Astrocyte (in vitro differentiated cells and primary cell): ENCODE measurements at regions not wholly inside any gene's neighbourhood (a gene's known extent, or its start where the extent isn't known, plus 50 kb on each side); places are given as distances from the start of the nearest gene placed in this dataset.

ENCODE experiments used
- DNase-seq: peaks from one replicate; pipeline ENCODE4 v3.0.0-alpha.2; 2010; ENCODE audit warnings: low read depth
- FAIRE-seq: peaks from 2 replicates; lab custom pipeline; 2011; peaks lifted over from hg19 to GRCh38; lab: Jason Lieb, UNC
- H2AFZ ChIP-seq: 2 replicates; pipeline ENCODE4 v1.6.0; 2012; ENCODE audit warnings: low read depth, low read length, inconsistent platforms
- H3K27ac ChIP-seq: 2 replicates; pipeline ENCODE4 v1.5.1; 2011; ENCODE audit warnings: low read depth, low read length, inconsistent platforms
- H3K27me3 ChIP-seq: 2 replicates; pipeline ENCODE4 v1.6.0; 2011; ENCODE audit warnings: low read length, inconsistent platforms; ENCODE audit not compliant: insufficient read depth
- H3K36me3 ChIP-seq: 2 replicates; pipeline ENCODE4 v1.5.1; 2011; ENCODE audit warnings: low read length, inconsistent platforms; ENCODE audit not compliant: insufficient read depth
- H3K4me1 ChIP-seq: 2 replicates; pipeline ENCODE4 v1.5.1; 2011; ENCODE audit warnings: low read length, inconsistent platforms; ENCODE audit not compliant: insufficient read depth
- H3K4me2 ChIP-seq: 2 replicates; pipeline ENCODE4 v1.6.0; 2012; ENCODE audit warnings: low read length, inconsistent platforms
- H3K4me3 ChIP-seq: 2 replicates; pipeline ENCODE4 v1.5.1; 2011; ENCODE audit warnings: low read depth, mild to moderate bottlenecking, low read length, inconsistent platforms; ENCODE audit not compliant: insufficient read depth
- H3K79me2 ChIP-seq: 2 replicates; pipeline ENCODE4 v1.6.0; 2012; ENCODE audit warnings: mild to moderate bottlenecking, low read length, inconsistent platforms; ENCODE audit not compliant: insufficient read depth
- H3K9ac ChIP-seq: 2 replicates; pipeline ENCODE4 v1.6.0; 2012; ENCODE audit warnings: mild to moderate bottlenecking, low read length, inconsistent platforms
- H3K9me3 ChIP-seq: 2 replicates; pipeline ENCODE4 v1.5.1; 2012; ENCODE audit warnings: low read depth, mild to moderate bottlenecking, low read length, inconsistent platforms; ENCODE audit not compliant: insufficient read depth
- H4K20me1 ChIP-seq: 2 replicates; pipeline ENCODE4 v1.6.0; 2012; ENCODE audit warnings: low read length, inconsistent platforms; ENCODE audit not compliant: insufficient read depth
- H3K27ac Mint-ChIP-seq: one replicate; pipeline ENCODE4 v1.8.0; 2021; ENCODE audit warnings: mild to moderate bottlenecking, mixed read lengths; ENCODE audit not compliant: unreplicated experiment
- H3K27me3 Mint-ChIP-seq: one replicate; pipeline ENCODE4 v1.8.0; 2021; ENCODE audit warnings: low read depth, mixed read lengths; ENCODE audit not compliant: unreplicated experiment
- H3K36me3 Mint-ChIP-seq: one replicate; pipeline ENCODE4 v1.8.0; 2021; ENCODE audit warnings: low read depth, mixed read lengths; ENCODE audit not compliant: unreplicated experiment
- H3K4me1 Mint-ChIP-seq: one replicate; pipeline ENCODE4 v1.8.0; 2021; ENCODE audit warnings: low read depth, mixed read lengths; ENCODE audit not compliant: unreplicated experiment
- H3K4me3 Mint-ChIP-seq: one replicate; pipeline ENCODE4 v1.8.0; 2021; ENCODE audit warnings: mild to moderate bottlenecking, moderate library complexity, mixed read lengths; ENCODE audit not compliant: unreplicated experiment
- H3K9me3 Mint-ChIP-seq: one replicate; pipeline ENCODE4 v1.8.0; 2021; ENCODE audit warnings: mild to moderate bottlenecking, mixed read lengths; ENCODE audit not compliant: unreplicated experiment
- EZH2 ChIP-seq: IDR thresholded peaks from 2 replicates; pipeline ENCODE4 v1.6.1; 2012; ENCODE audit warnings: mild to moderate bottlenecking, low read length, inconsistent platforms; ENCODE audit not compliant: insufficient read depth
- TF ChIP-seq, protein P1 (sequence below): IDR thresholded peaks from 2 replicates; pipeline ENCODE4 v1.5.1; 2011; ENCODE audit warnings: low read depth, mild to moderate bottlenecking, inconsistent platforms, low read length, moderate library complexity; ENCODE audit not compliant: insufficient read depth

DNA sequence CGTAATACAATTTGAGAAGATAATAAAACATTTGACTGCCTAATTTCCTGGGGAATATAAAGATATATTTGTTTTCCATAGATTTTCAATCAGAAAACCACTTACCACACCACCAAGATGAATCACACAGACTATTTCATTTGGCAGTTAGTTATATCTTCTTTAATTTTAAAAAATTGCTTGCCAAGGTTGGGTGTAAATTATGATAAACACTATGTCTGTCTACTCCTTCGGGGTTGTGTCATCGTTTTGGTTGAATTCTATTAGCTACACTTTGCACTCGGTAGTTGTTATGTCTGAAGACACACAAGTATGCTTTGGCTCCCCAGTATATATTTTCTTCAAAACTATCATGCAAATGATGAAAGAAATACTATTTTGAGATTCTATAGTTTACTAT, 594.8 kb upstream of the SEMA3D start:
- Mint-ChIP-seq H3K4me1 (no peaks in the 10 kb centered on the region), H3K27ac (no peak overlapping the region), H3K36me3 (no peaks in the 10 kb centered on the region), H3K9me3 (peaks cover 3% of the 10 kb centered on the region), H3K27me3 (no peaks in the 10 kb centered on the region), H3K4me3 (no peak overlapping the region)
- DNase-seq (no peak), FAIRE-seq (no peak)
- H3K27ac ChIP-seq, result no peak overlapping the region
- no peaks in the 10 kb centered on the region for H3K79me2 ChIP-seq
- no peak overlapping the region for H2AFZ ChIP-seq
- H3K4me3 ChIP-seq, result no peak overlapping the region
- no peaks in the 10 kb centered on the region for H4K20me1 ChIP-seq
- TF ChIP-seq, protein P1, sequence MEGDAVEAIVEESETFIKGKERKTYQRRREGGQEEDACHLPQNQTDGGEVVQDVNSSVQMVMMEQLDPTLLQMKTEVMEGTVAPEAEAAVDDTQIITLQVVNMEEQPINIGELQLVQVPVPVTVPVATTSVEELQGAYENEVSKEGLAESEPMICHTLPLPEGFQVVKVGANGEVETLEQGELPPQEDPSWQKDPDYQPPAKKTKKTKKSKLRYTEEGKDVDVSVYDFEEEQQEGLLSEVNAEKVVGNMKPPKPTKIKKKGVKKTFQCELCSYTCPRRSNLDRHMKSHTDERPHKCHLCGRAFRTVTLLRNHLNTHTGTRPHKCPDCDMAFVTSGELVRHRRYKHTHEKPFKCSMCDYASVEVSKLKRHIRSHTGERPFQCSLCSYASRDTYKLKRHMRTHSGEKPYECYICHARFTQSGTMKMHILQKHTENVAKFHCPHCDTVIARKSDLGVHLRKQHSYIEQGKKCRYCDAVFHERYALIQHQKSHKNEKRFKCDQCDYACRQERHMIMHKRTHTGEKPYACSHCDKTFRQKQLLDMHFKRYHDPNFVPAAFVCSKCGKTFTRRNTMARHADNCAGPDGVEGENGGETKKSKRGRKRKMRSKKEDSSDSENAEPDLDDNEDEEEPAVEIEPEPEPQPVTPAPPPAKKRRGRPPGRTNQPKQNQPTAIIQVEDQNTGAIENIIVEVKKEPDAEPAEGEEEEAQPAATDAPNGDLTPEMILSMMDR, result no peak
- TF ChIP-seq EZH2, result no peak
- H3K27me3 ChIP-seq, result no peaks in the 10 kb centered on the region
- no peaks in the 10 kb centered on the region for H3K4me1 ChIP-seq
- no peaks in the 10 kb centered on the region for H3K36me3 ChIP-seq
- H3K9ac ChIP-seq, result no peak overlapping the region
- H3K9me3 ChIP-seq, result no peaks in the 10 kb centered on the region
- no peak overlapping the region for H3K4me2 ChIP-seq

GRCh38 chr7:85776691-85777345, 590.0 kb upstream of the SEMA3D start:
- no peaks in the 10 kb centered on the region for H3K27me3 ChIP-seq
- no peaks in the 10 kb centered on the region for H3K36me3 Mint-ChIP-seq
- TF ChIP-seq, protein P1, result no peak
- TF ChIP-seq EZH2, result no peak
- H3K4me2 ChIP-seq, result no peak overlapping the region
- no peak overlapping the region for H3K9ac ChIP-seq
- H3K27ac ChIP-seq, result no peak overlapping the region
- FAIRE-seq, result no peak
- H3K4me3 ChIP-seq, result no peak overlapping the region
- H3K9me3 Mint-ChIP-seq, result no peaks in the 10 kb centered on the region
- H3K4me3 Mint-ChIP-seq, result no peak overlapping the region
- no peak overlapping the region for H3K27ac Mint-ChIP-seq
- H3K79me2 ChIP-seq, result no peaks in the 10 kb centered on the region
- H4K20me1 ChIP-seq, result no peaks in the 10 kb centered on the region
- H3K4me1 ChIP-seq, result peaks cover 5% of the 10 kb centered on the region
- no peaks in the 10 kb centered on the region for H3K36me3 ChIP-seq
- H3K27me3 Mint-ChIP-seq, result no peaks in the 10 kb centered on the region
- H3K9me3 ChIP-seq, result no peaks in the 10 kb centered on the region
- peaks cover 13% of the 10 kb centered on the region for H3K4me1 Mint-ChIP-seq
- H2AFZ ChIP-seq, result no peak overlapping the region
- DNase-seq, result no peak

GRCh38 chr7:85775431-85775830, 588.6 kb upstream of the SEMA3D start:
- Histone ChIP-seq H3K9ac (no peak overlapping the region), H3K4me2 (no peak overlapping the region), H3K79me2 (no peaks in the 10 kb centered on the region), H3K9me3 (no peaks in the 10 kb centered on the region), H3K27ac (no peak overlapping the region), H3K4me3 (no peak overlapping the region), H3K4me1 (peaks cover 5% of the 10 kb centered on the region), H3K27me3 (no peaks in the 10 kb centered on the region), H4K20me1 (no peaks in the 10 kb centered on the region), H3K36me3 (no peaks in the 10 kb centered on the region), H2AFZ (no peak overlapping the region)
- no peaks in the 10 kb centered on the region for H3K36me3 Mint-ChIP-seq
- FAIRE-seq, result no peak
- H3K9me3 Mint-ChIP-seq, result no peaks in the 10 kb centered on the region
- no peak overlapping the region for H3K27ac Mint-ChIP-seq
- no peak overlapping the region for H3K4me3 Mint-ChIP-seq
- H3K4me1 Mint-ChIP-seq, result peaks cover 13% of the 10 kb centered on the region
- no peak for DNase-seq
- no peaks in the 10 kb centered on the region for H3K27me3 Mint-ChIP-seq
- TF ChIP-seq, protein P1, result no peak
- TF ChIP-seq EZH2, result no peak
